ENCODE measurements at regions not wholly inside any gene's neighbourhood (a gene's known extent, or its start where the extent isn't known, plus 50 kb on each side); places are given as distances from the start of the nearest gene placed in this dataset.

DNA sequence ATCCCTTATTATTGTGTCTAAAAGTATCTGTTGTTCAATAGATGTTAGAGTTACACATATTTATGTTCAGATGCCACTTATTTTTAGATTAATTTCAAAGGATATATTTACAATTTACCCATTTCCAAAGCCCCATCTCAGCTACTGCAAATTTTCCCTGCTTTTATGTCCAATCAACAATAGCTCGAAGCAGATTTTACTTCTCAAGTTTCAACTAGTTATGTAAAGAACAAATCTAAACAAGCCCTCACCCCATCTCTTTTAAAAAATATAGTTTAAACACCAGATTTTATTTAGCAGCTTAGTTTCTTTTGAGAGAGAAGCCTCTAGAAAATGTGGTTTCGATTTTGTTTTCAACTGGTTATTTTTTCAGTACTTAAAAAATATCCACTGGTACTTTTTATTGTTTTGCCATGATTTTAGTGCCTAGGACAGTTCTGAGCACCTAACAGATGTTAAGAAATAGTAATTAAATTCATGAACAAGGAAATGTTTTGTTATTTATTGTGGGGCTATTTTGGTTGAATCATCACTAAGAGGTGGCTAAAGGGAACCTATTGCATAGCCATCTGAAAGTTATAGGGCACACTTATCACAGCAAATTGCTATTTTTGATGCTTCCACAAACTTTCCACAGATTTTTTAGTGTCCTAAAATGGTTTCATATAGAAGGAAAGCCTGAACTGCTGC, 96.2 kb upstream of the BMP4 start:
- TF ChIP-seq CTCF (IDR thresholded peaks at IDR 0.05) (no peak), POLR2A (IDR thresholded peaks at IDR 0.05) (no peak)
